KMS-11 (cell line): ENCODE measurements at regions not wholly inside any gene's neighbourhood (a gene's known extent, or its start where the extent isn't known, plus 50 kb on each side); places are given as distances from the start of the nearest gene placed in this dataset.
"Not testable (repeated sequence)": the region's sequence is repeated elsewhere in the genome, so short reads cannot be mapped to it uniquely, and the experiment has no call there.

Source experiments
- H2AFZ ChIP-seq: fragments of 200-600 bp; sonication (generic); 2 replicates; pipeline ENCODE4 v1.6.1; 2016; ENCODE audit warnings: antibody characterized with exemption, mixed run types, low read depth
- H3K27ac ChIP-seq: fragments of 200-600 bp; sonication (generic); 2 replicates; pipeline ENCODE4 v1.6.1; 2016; ENCODE audit warnings: mild to moderate bottlenecking, mixed run types
- H3K27me3 ChIP-seq: fragments of 200-600 bp; sonication (generic); 2 replicates; pipeline ENCODE4 v1.6.1; 2017; ENCODE audit warnings: mild to moderate bottlenecking, low read depth, mixed run types, moderate library complexity; ENCODE audit not compliant: insufficient read depth
- H3K36me3 ChIP-seq: fragments of 200-600 bp; sonication (generic); 2 replicates; pipeline ENCODE4 v1.6.1; 2017; ENCODE audit warnings: mild to moderate bottlenecking, mixed run types; ENCODE audit not compliant: insufficient read depth
- H3K4me1 ChIP-seq: fragments of 200-600 bp; sonication (generic); 2 replicates; pipeline ENCODE4 v1.6.1; 2016; ENCODE audit warnings: mild to moderate bottlenecking, low read depth, mixed run types; ENCODE audit not compliant: poor library complexity, severe bottlenecking
- H3K4me2 ChIP-seq: fragments of 200-600 bp; sonication (generic); 2 replicates; pipeline ENCODE4 v1.7.0; 2016; ENCODE audit warnings: mild to moderate bottlenecking, mixed run types
- H3K4me3 ChIP-seq: fragments of 200-600 bp; sonication (generic); IDR thresholded peaks from 2 replicates; pipeline ENCODE4 v1.6.1; 2017; ENCODE audit warnings: low read depth, low read length, mixed read lengths; ENCODE audit not compliant: insufficient read depth
- H3K79me2 ChIP-seq: fragments of 200-600 bp; sonication (generic); 2 replicates; pipeline ENCODE4 v1.6.1; 2016; ENCODE audit warnings: low read depth, mixed run types; ENCODE audit not compliant: insufficient read depth
- H3K9ac ChIP-seq: fragments of 200-600 bp; sonication (generic); 2 replicates; pipeline ENCODE4 v1.6.1; 2016; ENCODE audit warnings: mild to moderate bottlenecking, mixed run types
- H4K20me1 ChIP-seq: fragments of 200-600 bp; sonication (generic); 2 replicates; pipeline ENCODE4 v1.6.1; 2016; ENCODE audit warnings: mild to moderate bottlenecking, mixed run types; ENCODE audit not compliant: insufficient read depth
- CTCF ChIP-seq: fragments of 200-600 bp; sonication (generic); conservative IDR thresholded peaks from 2 replicates; pipeline ENCODE4 v1.6.1; 2017; ENCODE audit warnings: low read depth, mild to moderate bottlenecking, antibody characterized with exemption, low read length, moderate library complexity, mixed read lengths

GRCh38 chr15:70513819-70514218 is 249.5 kb downstream of the UACA start:
- Histone ChIP-seq H3K4me2 (no peak overlapping the region), H3K4me3 (no peak overlapping the region), H3K79me2 (no peaks in the 10 kb centered on the region), H3K4me1 (peaks cover 15% of the 10 kb centered on the region), H3K9ac (no peak overlapping the region), H2AFZ (no peak overlapping the region), H3K27me3 (no peaks in the 10 kb centered on the region), H3K27ac (no peak overlapping the region), H3K36me3 (no peaks in the 10 kb centered on the region), H4K20me1 (no peaks in the 10 kb centered on the region)
- TF ChIP-seq CTCF: no peak

GRCh38 chr15:70512772-70513362 is 250.5 kb downstream of the UACA start:
- H3K27ac ChIP-seq: no peak overlapping the region
- H3K36me3 ChIP-seq: no peaks in the 10 kb centered on the region
- no peak overlapping the region for H3K4me3 ChIP-seq
- H3K4me2 ChIP-seq: no peak overlapping the region
- no peaks in the 10 kb centered on the region for H4K20me1 ChIP-seq
- TF ChIP-seq CTCF: peak; percentile 95
- H3K9ac ChIP-seq: no peak overlapping the region
- H2AFZ ChIP-seq: no peak overlapping the region
- peaks cover 25% of the 10 kb centered on the region for H3K4me1 ChIP-seq
- H3K79me2 ChIP-seq: no peaks in the 10 kb centered on the region
- H3K27me3 ChIP-seq: no peaks in the 10 kb centered on the region

GRCh38 chr15:70511972-70512587 is 251.3 kb downstream of the UACA start:
- peaks cover 33% of the 10 kb centered on the region for H3K4me1 ChIP-seq
- not testable (repeated sequence) for H4K20me1 ChIP-seq, H3K4me3 ChIP-seq, H3K4me2 ChIP-seq, H3K27me3 ChIP-seq, H3K27ac ChIP-seq, H3K36me3 ChIP-seq, H3K79me2 ChIP-seq, H3K9ac ChIP-seq, H2AFZ ChIP-seq

GRCh38 chr15:70510433-70510832 is 252.9 kb downstream of the UACA start:
- Histone ChIP-seq H3K27ac (no peak overlapping the region), H4K20me1 (no peaks in the 10 kb centered on the region), H3K27me3 (no peaks in the 10 kb centered on the region), H3K4me1 (peaks cover 49% of the 10 kb centered on the region), H3K36me3 (no peaks in the 10 kb centered on the region), H3K79me2 (no peaks in the 10 kb centered on the region), H3K4me3 (no peak overlapping the region), H3K4me2 (no peak overlapping the region), H3K9ac (no peak overlapping the region), H2AFZ (no peak overlapping the region)
- TF ChIP-seq CTCF: no peak

- H3K4me2 ChIP-seq: no peak overlapping the region
Observed at GRCh38 chr15:70509731-70510143, 253.6 kb downstream of the UACA start.

More at GRCh38 chr15:70509731-70510143, 253.6 kb downstream of the UACA start:
- Histone ChIP-seq H4K20me1 (no peaks in the 10 kb centered on the region), H2AFZ (no peak overlapping the region), H3K27me3 (no peaks in the 10 kb centered on the region), H3K36me3 (no peaks in the 10 kb centered on the region), H3K9ac (no peak overlapping the region), H3K4me3 (no peak overlapping the region), H3K27ac (no peak overlapping the region), H3K4me1 (peaks cover 56% of the 10 kb centered on the region), H3K79me2 (no peaks in the 10 kb centered on the region)
- TF ChIP-seq CTCF: no peak
